Neural cell (in vitro differentiated cells): ENCODE measurements at regions not wholly inside any gene's neighbourhood (a gene's known extent, or its start where the extent isn't known, plus 50 kb on each side); places are given as distances from the start of the nearest gene placed in this dataset.

ENCODE experiments used
- H2AFZ ChIP-seq: fragments of 200-600, 300-800 bp; sonication (generic), shearing (Covaris generic); 2 replicates; pipeline ENCODE4 v1.6.0; 2014; ENCODE audit warnings: low read depth, mild to moderate bottlenecking, antibody characterized with exemption, low read length, moderate library complexity
- H3F3A ChIP-seq: fragments of 200-600 bp; shearing (Covaris generic); 2 replicates; pipeline ENCODE4 v1.6.1; 2016; ENCODE audit warnings: mild to moderate bottlenecking, moderate library complexity, mixed read lengths, antibody characterized with exemption, low read length; ENCODE audit not compliant: insufficient read depth, poor library complexity, severe bottlenecking
- H3K27ac ChIP-seq: fragments of 200-600, 300-800 bp; sonication (generic), shearing (Covaris generic); 2 replicates; pipeline ENCODE4 v1.5.1; 2014; ENCODE audit warnings: mild to moderate bottlenecking, low read length, moderate library complexity
- H3K27me3 ChIP-seq: fragments of 300-800, 200-600 bp; sonication (generic), shearing (Covaris generic); 2 replicates; pipeline ENCODE4 v1.6.0; 2014; ENCODE audit warnings: mild to moderate bottlenecking, low read depth, low read length, moderate library complexity; ENCODE audit not compliant: insufficient read depth
- H3K36me3 ChIP-seq: fragments of 300-800, 200-600 bp; sonication (generic), shearing (Covaris generic); 2 replicates; pipeline ENCODE4 v1.5.1; 2014; ENCODE audit warnings: mild to moderate bottlenecking, antibody characterized with exemption, low read length, moderate library complexity; ENCODE audit not compliant: insufficient read depth
- H3K4me2 ChIP-seq: fragments of 300-800, 200-600 bp; sonication (generic), shearing (Covaris generic); 2 replicates; pipeline ENCODE4 v1.6.0; 2014; ENCODE audit warnings: mild to moderate bottlenecking, low read length
- H3K4me3 ChIP-seq: fragments of 300-800, 200-600 bp; sonication (generic), shearing (Covaris generic); 2 replicates; pipeline ENCODE4 v1.5.1; 2014; ENCODE audit warnings: mild to moderate bottlenecking, low read length, moderate library complexity
- H3K79me2 ChIP-seq: fragments of 200-600 bp; shearing (Covaris generic); replicated peaks from 2 replicates; pipeline ENCODE4 v1.6.0; 2014; ENCODE audit warnings: mild to moderate bottlenecking, low read length, moderate library complexity; ENCODE audit not compliant: insufficient read depth
- H3K9ac ChIP-seq: fragments of 300-800, 200-600 bp; sonication (generic), shearing (Covaris generic); 2 replicates; pipeline ENCODE4 v1.6.1; 2016; ENCODE audit warnings: mild to moderate bottlenecking, low read length, mixed read lengths
- H3K9me2 ChIP-seq: fragments of 200-600 bp; shearing (Covaris generic); 2 replicates; pipeline ENCODE4 v1.6.1; 2016; ENCODE audit warnings: mild to moderate bottlenecking, low read length, mixed read lengths; ENCODE audit not compliant: insufficient read depth
- H3K9me3 ChIP-seq: fragments of 200-600, 300-800 bp; sonication (generic), shearing (Covaris generic); 2 replicates; pipeline ENCODE4 v1.6.1; 2016; ENCODE audit warnings: mild to moderate bottlenecking, mixed run types, low read length, moderate library complexity, mixed read lengths
- H4K20me1 ChIP-seq: fragments of 200-600 bp; shearing (Covaris generic); 2 replicates; pipeline ENCODE4 v1.6.1; 2016; ENCODE audit warnings: mild to moderate bottlenecking, mixed run types; ENCODE audit not compliant: insufficient read depth
- EP300 ChIP-seq: fragments of 450-650 bp; conservative IDR thresholded peaks from 2 replicates; pipeline ENCODE4 v1.6.1; 2014; ENCODE audit warnings: antibody characterized with exemption, mild to moderate bottlenecking, moderate library complexity; ENCODE audit not compliant: poor library complexity, severe bottlenecking
- EZH2 ChIP-seq: fragments of 200-600, 300-800 bp; shearing (Covaris generic), sonication (generic); IDR thresholded peaks from 2 replicates; pipeline ENCODE4 v1.6.1; 2014; ENCODE audit warnings: antibody characterized with exemption, low read length, borderline replicate concordance, mild to moderate bottlenecking; ENCODE audit not compliant: insufficient read depth, poor library complexity, severe bottlenecking
- MXI1 ChIP-seq: fragments of 450-650 bp; conservative IDR thresholded peaks from 2 replicates; pipeline ENCODE4 v1.6.1; 2014; ENCODE audit warnings: antibody characterized with exemption, mild to moderate bottlenecking; ENCODE audit not compliant: poor library complexity, severe bottlenecking
- POLR2AphosphoS5 ChIP-seq: IDR thresholded peaks from 2 replicates; pipeline ENCODE4 v1.6.1; 2012
- RAD21 ChIP-seq: fragments of 450-650 bp; conservative IDR thresholded peaks from 2 replicates; pipeline ENCODE4 v1.6.1; 2014; ENCODE audit warnings: antibody characterized with exemption, mild to moderate bottlenecking, moderate library complexity
- SMC3 ChIP-seq: fragments of 450-650 bp; conservative IDR thresholded peaks from 2 replicates; pipeline ENCODE4 v1.6.1; 2014; ENCODE audit warnings: antibody characterized with exemption, mild to moderate bottlenecking, moderate library complexity; ENCODE audit not compliant: poor library complexity
- TAF1 ChIP-seq: IDR thresholded peaks from 2 replicates; pipeline ENCODE4 v1.6.1; 2012; ENCODE audit warnings: low read depth
- TF ChIP-seq, protein P1 (sequence below): IDR thresholded peaks from 2 replicates; pipeline ENCODE4 v1.6.1; 2012; ENCODE audit warnings: borderline replicate concordance
- TF ChIP-seq, protein P2 (sequence below): fragments of 450-650 bp; IDR thresholded peaks from 2 replicates; pipeline ENCODE4 v1.5.1; 2014; ENCODE audit warnings: antibody characterized with exemption, mild to moderate bottlenecking, moderate library complexity; ENCODE audit not compliant: poor library complexity, severe bottlenecking

DNA sequence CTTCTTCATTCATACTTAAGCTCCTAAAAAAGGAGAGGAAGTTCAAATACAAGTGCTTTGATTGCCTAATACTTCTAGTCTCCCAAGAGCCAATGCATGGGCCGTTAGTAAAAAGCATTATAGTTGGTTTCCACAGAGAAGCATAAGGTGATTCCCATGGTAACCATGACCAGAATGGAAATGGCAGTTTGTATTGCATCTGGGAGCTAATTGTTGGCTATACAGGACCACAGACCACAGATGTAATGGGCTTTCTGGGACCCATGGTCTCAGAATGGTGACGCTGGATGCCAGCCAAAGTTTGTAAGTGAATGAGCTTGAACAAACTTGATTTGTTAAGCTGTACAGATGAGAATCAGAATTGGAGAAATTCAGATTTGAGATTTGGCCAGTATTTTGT lies 333.9 kb upstream of the C11orf87 start:
- H3K9me3 ChIP-seq = no peaks in the 10 kb centered on the region
- H3K9ac ChIP-seq = no peak overlapping the region
- H3K27ac ChIP-seq = no peak overlapping the region
- H3K9me2 ChIP-seq = no peaks in the 10 kb centered on the region
- no peaks in the 10 kb centered on the region for H3F3A ChIP-seq
- H3K36me3 ChIP-seq = no peaks in the 10 kb centered on the region
- H3K4me2 ChIP-seq = no peak overlapping the region
- TF ChIP-seq, protein P1, sequence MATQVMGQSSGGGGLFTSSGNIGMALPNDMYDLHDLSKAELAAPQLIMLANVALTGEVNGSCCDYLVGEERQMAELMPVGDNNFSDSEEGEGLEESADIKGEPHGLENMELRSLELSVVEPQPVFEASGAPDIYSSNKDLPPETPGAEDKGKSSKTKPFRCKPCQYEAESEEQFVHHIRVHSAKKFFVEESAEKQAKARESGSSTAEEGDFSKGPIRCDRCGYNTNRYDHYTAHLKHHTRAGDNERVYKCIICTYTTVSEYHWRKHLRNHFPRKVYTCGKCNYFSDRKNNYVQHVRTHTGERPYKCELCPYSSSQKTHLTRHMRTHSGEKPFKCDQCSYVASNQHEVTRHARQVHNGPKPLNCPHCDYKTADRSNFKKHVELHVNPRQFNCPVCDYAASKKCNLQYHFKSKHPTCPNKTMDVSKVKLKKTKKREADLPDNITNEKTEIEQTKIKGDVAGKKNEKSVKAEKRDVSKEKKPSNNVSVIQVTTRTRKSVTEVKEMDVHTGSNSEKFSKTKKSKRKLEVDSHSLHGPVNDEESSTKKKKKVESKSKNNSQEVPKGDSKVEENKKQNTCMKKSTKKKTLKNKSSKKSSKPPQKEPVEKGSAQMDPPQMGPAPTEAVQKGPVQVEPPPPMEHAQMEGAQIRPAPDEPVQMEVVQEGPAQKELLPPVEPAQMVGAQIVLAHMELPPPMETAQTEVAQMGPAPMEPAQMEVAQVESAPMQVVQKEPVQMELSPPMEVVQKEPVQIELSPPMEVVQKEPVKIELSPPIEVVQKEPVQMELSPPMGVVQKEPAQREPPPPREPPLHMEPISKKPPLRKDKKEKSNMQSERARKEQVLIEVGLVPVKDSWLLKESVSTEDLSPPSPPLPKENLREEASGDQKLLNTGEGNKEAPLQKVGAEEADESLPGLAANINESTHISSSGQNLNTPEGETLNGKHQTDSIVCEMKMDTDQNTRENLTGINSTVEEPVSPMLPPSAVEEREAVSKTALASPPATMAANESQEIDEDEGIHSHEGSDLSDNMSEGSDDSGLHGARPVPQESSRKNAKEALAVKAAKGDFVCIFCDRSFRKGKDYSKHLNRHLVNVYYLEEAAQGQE = no peak
- TF ChIP-seq SMC3 (no peak), EP300 (no peak), EZH2 (no peak), TAF1 (no peak), POLR2AphosphoS5 (no peak), RAD21 (no peak), MXI1 (no peak)
- TF ChIP-seq, protein P2, sequence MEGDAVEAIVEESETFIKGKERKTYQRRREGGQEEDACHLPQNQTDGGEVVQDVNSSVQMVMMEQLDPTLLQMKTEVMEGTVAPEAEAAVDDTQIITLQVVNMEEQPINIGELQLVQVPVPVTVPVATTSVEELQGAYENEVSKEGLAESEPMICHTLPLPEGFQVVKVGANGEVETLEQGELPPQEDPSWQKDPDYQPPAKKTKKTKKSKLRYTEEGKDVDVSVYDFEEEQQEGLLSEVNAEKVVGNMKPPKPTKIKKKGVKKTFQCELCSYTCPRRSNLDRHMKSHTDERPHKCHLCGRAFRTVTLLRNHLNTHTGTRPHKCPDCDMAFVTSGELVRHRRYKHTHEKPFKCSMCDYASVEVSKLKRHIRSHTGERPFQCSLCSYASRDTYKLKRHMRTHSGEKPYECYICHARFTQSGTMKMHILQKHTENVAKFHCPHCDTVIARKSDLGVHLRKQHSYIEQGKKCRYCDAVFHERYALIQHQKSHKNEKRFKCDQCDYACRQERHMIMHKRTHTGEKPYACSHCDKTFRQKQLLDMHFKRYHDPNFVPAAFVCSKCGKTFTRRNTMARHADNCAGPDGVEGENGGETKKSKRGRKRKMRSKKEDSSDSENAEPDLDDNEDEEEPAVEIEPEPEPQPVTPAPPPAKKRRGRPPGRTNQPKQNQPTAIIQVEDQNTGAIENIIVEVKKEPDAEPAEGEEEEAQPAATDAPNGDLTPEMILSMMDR = no peak
- H3K4me3 ChIP-seq = no peak overlapping the region
- no peak overlapping the region for H2AFZ ChIP-seq
- no peaks in the 10 kb centered on the region for H3K79me2 ChIP-seq
- no peaks in the 10 kb centered on the region for H3K27me3 ChIP-seq
- no peaks in the 10 kb centered on the region for H4K20me1 ChIP-seq

DNA sequence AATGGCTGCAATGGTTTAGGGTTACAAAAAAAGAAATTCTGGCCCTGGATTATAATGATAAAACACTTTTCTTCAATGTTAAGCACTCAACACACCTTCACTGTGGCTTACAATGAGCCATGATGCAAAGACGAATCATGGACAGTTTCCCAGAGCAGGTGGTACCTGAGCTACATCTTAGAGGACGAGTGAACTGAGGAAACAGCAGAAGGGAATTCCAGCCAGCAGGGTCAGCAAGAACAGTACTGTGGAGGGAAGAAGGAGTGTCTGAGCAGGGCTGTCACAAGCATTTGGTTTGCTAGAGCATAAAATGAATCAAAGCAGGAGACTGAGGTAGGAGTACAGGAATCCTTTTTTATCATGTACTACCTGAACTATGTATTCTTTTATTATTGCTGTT lies 332.8 kb upstream of the C11orf87 start:
- H3K4me3 ChIP-seq = no peak overlapping the region
- no peak overlapping the region for H3K4me2 ChIP-seq
- no peak overlapping the region for H3K9ac ChIP-seq
- TF ChIP-seq, protein P2 = no peak
- TF ChIP-seq TAF1 (no peak), EZH2 (no peak)
- no peaks in the 10 kb centered on the region for H3K36me3 ChIP-seq
- no peaks in the 10 kb centered on the region for H3K9me3 ChIP-seq
- H3K27me3 ChIP-seq = no peaks in the 10 kb centered on the region
- H3K27ac ChIP-seq = no peak overlapping the region
- no peaks in the 10 kb centered on the region for H3F3A ChIP-seq
- H2AFZ ChIP-seq = no peak overlapping the region
- H3K79me2 ChIP-seq = no peaks in the 10 kb centered on the region
- no peaks in the 10 kb centered on the region for H3K9me2 ChIP-seq
- no peaks in the 10 kb centered on the region for H4K20me1 ChIP-seq
